HG02884 (cell line): ENCODE measurements at regions not wholly inside any gene's neighbourhood (a gene's known extent, or its start where the extent isn't known, plus 50 kb on each side); places are given as distances from the start of the nearest gene placed in this dataset.

Source experiments
- ATAC-seq: cut with Tn5 transposase; IDR thresholded peaks from one replicate; pipeline ENCODE4 v1.9.1; 2021; ENCODE audit warnings: mild to moderate bottlenecking, moderate library complexity; ENCODE audit not compliant: unreplicated experiment

GRCh38 chr1:244974550-244974949, 110.2 kb upstream of the HNRNPU start:
- no peak for ATAC-seq

GRCh38 chr1:244974106-244974505, 109.8 kb upstream of the HNRNPU start:
- no peak for ATAC-seq

- no peak for ATAC-seq
Measured at GRCh38 chr1:244971552-244972216, 107.3 kb upstream of the HNRNPU start.

GRCh38 chr1:244970744-244971551, 106.6 kb upstream of the HNRNPU start:
- peak; percentile 59 for ATAC-seq

GRCh38 chr1:244970236-244970743, 105.9 kb upstream of the HNRNPU start:
- ATAC-seq = peak; percentile 58

- peak; percentile 26 for ATAC-seq
Measured at GRCh38 chr1:244969355-244970235, 105.3 kb upstream of the HNRNPU start.

- no peak for ATAC-seq
Measured at GRCh38 chr1:244968881-244969280, 104.5 kb upstream of the HNRNPU start.

GRCh38 chr1:244968471-244968871, 104.1 kb upstream of the HNRNPU start:
- no peak for ATAC-seq

- no peak for ATAC-seq
Measured at GRCh38 chr1:244967159-244967558, 102.8 kb upstream of the HNRNPU start.

GRCh38 chr1:244965185-244966030, 101.1 kb upstream of the HNRNPU start:
- ATAC-seq = no peak

- ATAC-seq = no peak
Measured at GRCh38 chr1:244964112-244964971, 100.0 kb upstream of the HNRNPU start.

- ATAC-seq = no peak
Measured at GRCh38 chr1:244963231-244963826, 99.0 kb upstream of the HNRNPU start.

GRCh38 chr1:244962130-244962529, 97.8 kb upstream of the HNRNPU start:
- no peak for ATAC-seq

GRCh38 chr1:244960904-244961303, 96.6 kb upstream of the HNRNPU start:
- ATAC-seq = no peak

- ATAC-seq = no peak
Measured at GRCh38 chr1:244958593-244958992, 94.2 kb upstream of the HNRNPU start.

GRCh38 chr1:244957525-244957924, 93.2 kb upstream of the HNRNPU start:
- no peak for ATAC-seq

GRCh38 chr1:244957122-244957521, 92.8 kb upstream of the HNRNPU start:
- ATAC-seq = no peak

- ATAC-seq = no peak
Measured at GRCh38 chr1:244955661-244956060, 91.3 kb upstream of the HNRNPU start.

GRCh38 chr1:244954359-244954758, 90.0 kb upstream of the HNRNPU start:
- ATAC-seq = no peak
